HG03175 (cell line): ENCODE measurements at regions not wholly inside any gene's neighbourhood (a gene's known extent, or its start where the extent isn't known, plus 50 kb on each side); places are given as distances from the start of the nearest gene placed in this dataset.
"Not testable (repeated sequence)": the region's sequence is repeated elsewhere in the genome, so short reads cannot be mapped to it uniquely, and the experiment has no call there.

Experiments
- ATAC-seq: cut with Tn5 transposase; IDR thresholded peaks from one replicate; pipeline ENCODE4 v1.9.1; 2021; ENCODE audit warnings: mild to moderate bottlenecking, moderate library complexity; ENCODE audit not compliant: unreplicated experiment

DNA sequence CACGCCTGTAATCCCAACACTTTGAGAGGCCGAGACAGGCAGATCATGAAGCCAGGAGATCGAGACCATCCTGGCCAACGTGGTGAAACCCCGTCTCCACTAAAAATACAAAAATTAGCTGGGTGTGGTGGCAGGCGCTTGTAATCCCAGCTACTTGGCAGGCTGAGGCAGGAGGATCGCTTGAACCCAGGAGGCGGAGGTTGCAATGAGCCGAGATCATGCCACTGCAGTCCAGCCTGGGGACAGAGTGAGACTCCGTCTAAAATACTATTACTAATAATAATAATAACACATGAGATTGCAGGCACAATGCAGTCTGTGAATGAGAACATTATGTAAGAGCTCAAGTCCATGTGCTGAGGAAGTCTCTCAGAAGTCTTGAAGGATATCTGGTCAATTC lies 1684.4 kb downstream of the SPATA31A7 start:
- not testable (repeated sequence) for ATAC-seq

DNA sequence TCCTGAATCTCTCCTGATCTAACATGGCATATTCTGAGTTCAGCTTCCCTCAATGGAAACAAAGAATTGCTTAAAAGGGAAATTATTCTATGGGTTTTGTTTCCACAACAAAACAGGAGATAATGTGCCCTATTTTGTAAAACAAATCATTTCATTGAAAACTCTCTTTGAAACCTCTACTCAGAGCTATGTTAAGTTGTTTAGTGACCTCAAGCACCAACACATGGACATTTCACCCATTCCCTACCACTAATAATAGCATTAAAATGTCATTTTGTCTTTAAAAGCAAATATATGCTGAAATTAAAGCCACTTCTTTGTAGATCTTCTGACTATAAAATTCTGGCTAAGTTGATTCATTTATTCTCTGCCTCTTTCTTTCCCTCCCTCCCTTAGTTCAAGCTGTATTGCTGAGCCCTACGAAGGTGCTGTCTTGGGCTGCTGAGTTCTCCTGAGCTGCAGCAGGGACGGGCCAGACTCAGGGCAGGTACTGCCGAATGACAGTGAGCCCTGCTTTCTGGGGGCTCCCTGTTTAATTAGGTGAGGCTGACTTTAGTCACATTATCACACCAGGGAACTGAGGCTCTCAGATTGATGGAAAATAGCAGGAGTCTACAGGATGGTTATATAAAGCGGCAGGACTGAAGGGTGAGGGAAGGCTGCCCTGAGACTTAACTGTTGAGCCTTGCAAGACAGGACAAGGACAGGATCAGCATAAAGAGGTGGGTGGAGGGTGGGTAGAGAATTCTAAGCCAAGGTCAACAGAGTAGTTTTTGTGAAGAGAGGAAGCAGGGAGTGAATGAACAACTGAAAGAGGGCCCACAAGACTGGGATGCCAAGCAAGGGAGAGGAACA lies 1685.1 kb downstream of the SPATA31A7 start:
- not testable (repeated sequence) for ATAC-seq

DNA sequence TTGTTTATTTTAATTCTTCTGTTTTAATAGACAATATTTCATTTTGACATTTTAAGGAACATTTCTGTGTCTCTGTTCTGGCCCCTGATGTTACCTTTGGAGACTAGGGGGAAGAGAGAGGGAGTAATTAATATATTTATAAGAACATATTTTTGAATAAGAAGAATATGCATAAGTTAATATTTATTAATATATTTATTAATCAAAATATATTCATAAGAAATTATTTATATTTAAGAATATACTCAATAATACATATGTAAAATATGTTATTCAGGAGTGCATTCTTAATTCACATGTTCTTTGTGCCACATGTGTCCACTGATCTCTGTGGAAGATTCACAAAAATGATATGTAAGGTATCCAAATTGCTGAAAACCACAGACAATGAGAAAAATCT lies 1687.7 kb downstream of the SPATA31A7 start:
- ATAC-seq = not testable (repeated sequence)

DNA sequence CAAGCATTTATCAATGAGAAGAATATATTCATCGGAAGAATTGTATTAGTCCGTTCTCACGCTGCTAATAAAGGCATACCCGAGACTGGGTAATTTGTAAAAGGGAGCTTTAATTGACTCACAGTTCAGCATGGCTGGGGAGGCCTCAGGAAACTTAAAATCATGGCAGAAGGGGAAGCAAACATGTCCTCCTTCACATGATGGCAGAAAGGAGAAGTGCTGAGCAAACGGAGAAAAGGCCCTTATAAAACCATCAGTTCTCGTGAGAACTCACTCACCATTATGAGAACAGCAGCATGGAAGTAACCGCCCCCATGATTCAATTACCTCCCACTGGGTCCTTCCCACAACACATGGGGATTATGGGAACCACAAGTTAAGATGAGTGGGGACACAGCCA lies 1688.2 kb downstream of the SPATA31A7 start:
- ATAC-seq = not testable (repeated sequence)

DNA sequence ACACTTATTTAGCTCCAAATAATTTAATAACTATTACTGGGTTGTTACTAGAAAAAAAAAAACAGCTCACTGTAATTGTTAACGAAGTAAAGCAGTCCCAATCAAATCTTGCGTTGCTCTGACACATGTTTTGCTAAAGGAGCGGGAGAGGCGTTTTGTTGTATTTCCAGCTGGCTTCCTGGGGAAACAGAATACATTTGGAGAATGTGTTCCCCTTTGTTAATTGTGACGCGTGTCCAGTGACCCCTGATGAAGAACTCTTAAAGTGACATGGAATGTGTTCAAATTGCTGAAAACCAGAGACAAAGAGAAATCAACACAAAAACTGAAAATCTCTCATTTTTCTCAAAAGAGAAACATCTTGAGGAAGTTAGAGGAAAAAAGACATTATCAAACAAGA lies 1690.6 kb downstream of the SPATA31A7 start:
- ATAC-seq = not testable (repeated sequence)

DNA sequence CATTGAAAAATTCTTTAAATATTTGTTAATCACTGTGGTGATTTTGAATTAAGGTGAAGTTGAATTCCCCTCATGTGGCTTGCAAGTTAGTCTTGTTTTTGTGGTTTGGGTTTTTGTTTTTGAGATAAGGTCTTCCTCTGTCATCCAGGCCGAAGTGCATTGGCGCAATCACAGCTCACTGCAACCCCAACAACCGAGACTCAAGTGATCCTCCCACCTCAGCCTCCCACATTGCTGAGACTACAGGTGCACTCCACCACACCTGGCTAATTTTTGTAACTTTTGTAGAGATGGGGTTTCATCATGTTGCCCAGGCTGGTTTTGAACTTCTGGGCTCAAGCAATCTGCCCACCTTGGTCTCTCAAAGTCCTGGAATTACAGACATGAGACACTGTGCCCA lies 1691.1 kb downstream of the SPATA31A7 start:
- ATAC-seq = not testable (repeated sequence)

DNA sequence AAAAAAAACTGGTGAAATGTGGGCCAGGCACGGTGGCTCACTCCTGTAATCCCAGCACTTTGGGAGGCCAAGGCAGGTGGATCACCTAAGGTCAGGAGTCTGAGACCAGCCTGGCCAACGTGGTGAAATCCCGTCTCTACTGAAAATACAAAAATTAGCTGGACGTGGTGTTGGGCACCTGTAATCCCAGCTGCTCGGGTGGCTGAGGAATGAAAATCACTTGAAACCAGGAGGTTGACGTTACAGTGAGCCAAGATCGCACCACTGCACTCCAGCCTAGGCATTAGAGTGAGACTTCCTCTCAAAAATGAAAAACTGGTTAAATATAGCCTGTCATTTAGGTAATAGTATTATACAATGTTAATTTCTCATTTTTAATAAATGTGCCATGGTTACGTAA lies 1692.0 kb downstream of the SPATA31A7 start:
- not testable (repeated sequence) for ATAC-seq

DNA sequence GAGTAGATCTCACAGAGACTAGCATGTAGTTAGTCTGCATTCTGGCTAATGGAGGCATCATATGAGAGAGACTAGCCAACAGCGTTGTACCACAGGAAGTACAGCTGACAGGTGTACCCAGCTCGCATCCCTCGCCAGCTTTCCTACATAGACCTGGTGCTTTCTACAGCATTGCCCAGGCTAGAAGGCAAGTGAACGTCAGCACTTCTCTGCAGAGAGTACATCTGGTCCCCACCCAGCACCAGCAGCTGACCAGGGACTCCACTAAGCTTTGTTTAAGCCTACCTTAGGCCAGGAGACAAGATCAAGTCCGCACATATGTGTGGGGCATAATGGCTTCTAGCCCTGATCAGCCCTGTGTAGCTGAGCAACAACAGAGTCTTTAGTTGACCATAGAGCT lies 1692.9 kb downstream of the SPATA31A7 start:
- not testable (repeated sequence) for ATAC-seq

DNA sequence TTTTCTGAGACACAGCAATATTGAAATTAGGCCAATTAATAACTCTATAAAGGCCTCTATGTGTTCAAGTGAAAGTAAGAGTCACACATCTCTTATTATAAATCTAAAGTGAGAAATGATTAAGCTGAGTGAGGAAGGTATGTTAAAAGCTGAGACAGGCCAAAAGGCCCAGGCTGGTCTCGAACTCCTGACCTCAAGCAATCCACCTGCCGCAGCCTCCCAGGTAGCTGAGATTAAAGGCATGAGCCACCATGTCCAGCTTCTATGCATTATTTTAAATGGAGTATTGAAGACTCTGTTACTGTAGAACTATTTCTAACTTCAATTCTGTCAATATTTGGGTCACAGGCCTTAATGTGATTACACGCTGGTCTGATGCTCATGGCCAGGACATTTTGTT lies 1706.9 kb downstream of the SPATA31A7 start:
- not testable (repeated sequence) for ATAC-seq

DNA sequence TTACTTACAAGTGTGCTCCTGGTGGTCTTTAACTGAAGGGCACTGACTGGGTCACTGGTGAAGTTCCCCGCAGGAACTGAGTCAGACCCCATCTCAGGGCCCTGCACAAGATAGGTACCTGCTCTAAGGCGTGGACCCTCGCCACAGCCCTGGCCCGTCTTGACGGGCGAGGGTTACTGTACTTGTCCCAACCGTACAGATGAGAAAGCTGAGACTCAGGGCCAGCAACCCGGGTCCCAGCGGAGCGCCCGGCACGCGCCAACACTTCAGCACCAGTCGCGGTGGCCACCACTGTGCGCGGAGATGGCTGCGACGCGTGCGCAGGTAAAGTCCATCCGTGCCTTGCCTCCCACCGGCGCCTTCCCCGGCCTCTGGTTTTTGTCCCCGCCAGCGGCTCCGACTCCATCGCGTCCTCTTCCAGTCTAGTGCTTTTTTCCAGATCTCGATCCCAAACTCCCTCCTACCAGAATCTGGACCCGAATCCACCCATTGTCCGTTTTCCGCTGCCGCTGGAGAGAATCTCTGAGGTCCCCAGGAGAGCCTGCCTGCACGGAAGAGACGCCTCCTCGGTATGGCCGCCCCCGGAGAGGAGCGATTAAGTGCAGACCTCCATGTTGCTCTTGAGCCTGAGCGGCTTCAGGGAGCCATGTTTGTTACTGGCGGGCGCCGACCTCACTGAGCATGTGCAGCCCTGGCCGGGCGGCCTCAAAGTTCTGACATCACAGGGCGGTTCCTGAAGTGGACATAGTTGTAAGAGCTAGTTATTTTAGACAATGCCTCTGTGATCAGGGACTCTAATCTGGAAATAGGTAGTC lies 1707.8 kb downstream of the SPATA31A7 start:
- ATAC-seq = not testable (repeated sequence)

DNA sequence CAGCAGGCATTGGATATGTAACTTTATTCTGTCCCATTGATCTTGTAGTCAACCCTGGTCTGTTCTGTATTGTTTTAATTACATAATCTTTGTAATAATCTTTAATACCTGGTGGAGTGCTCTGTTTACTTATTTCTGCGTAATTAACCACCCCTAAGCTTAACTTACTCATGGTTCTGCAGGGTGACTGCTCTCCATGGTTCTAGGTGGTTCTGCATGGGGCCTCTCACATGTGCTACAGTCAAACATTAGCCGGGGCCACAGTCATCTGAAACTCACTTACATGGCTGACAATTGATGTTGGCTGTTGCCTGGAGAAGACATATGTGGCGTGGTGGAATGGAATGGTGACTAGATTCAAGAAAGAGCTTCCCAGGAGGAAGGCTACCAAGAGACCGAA lies 1709.8 kb downstream of the SPATA31A7 start:
- not testable (repeated sequence) for ATAC-seq

DNA sequence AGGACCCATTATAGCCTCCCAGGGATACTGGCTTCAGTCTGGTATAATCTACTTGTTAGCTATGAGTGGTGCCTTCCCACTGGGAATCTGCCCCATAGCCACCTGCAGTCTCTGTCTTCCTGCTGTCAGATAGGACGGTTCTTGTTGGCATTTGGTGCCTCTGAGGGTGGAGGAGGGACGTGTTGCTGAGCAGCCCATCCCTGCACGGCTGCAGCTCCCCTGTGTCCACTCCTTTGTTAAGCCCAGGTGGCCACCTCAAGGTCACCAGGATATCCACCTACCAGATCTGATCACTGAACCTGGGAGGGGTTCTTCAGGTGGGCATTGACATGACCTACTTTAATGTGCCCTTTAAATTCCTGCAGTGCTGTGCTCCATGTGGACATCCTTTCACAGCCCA lies 1714.2 kb downstream of the SPATA31A7 start:
- ATAC-seq = not testable (repeated sequence)

DNA sequence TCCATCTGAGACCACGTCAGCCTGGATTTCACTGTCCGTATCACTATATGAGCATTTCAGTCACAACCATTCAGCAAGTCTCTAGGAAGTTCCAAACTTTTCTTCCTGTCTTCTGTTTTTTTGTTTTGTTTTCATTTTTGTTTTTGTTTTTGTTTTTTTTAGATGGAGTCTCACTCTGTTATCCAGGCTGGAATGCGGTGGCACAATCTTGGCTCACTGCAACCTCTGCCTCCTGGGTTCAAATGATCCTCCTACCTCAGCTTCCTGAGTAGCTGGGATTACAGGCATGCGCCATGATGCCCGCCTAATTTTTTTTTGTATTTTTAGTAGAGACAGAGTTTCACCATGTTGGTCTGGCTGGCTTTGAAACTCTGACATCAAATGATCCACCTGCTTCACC lies 1715.9 kb downstream of the SPATA31A7 start:
- ATAC-seq = not testable (repeated sequence)

DNA sequence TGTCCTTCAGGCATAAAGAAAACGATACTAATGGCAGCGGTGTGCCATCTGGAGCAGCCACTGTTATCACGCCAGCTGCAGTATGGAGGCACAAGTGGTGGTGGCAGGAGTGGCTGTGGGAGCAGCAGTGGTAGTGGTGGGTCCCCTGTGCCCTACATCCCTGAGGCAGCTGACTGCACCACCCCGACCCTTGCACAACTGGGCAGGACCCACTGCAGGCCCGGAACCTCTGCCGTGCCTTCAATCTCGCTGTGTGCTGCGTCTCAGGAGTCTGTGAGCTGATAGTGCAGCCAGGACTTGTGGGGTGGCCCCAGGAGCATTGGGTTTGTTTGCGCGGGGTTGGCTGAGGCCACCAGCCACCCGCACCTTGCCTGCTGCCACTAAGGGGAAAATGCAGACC lies 1718.0 kb downstream of the SPATA31A7 start:
- not testable (repeated sequence) for ATAC-seq

DNA sequence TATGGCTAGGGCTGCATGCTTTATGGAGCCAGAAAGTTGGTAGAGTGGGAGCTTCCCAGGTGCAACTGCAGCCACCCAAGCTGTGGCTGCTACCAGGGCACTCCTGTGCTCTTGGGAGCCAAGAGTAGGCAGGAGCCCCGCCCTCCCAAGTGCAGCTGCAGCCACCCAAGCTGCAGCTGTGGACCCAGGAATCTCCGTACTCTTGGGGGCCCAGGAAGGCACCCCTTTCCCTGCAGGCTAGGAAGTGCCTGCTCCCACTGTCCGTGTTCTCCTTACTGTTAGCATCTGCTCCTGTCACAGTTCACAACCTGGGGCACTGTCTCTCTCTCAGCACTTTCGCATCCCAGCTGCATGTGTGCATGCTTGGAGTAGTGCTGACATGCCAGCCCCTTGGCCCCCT lies 1718.4 kb downstream of the SPATA31A7 start:
- not testable (repeated sequence) for ATAC-seq

DNA sequence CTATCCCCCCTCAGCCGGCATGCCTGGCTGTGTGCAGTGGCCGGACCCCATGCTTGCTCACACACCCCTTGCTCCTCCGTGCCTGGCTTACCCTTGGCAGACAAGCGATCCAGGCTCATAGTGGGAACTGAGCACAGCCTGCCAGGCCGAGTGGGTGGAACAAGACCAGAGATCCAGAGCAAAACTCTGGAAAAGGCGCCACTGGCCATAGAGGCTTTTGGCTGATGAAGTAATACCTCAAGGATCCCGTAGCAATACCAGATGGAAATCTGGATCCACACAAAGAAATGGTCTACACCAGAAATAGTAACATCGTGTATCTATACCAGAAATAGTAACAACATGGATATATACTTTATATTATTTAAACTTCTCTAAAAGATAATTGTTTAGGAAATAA lies 1719.6 kb downstream of the SPATA31A7 start:
- not testable (repeated sequence) for ATAC-seq

DNA sequence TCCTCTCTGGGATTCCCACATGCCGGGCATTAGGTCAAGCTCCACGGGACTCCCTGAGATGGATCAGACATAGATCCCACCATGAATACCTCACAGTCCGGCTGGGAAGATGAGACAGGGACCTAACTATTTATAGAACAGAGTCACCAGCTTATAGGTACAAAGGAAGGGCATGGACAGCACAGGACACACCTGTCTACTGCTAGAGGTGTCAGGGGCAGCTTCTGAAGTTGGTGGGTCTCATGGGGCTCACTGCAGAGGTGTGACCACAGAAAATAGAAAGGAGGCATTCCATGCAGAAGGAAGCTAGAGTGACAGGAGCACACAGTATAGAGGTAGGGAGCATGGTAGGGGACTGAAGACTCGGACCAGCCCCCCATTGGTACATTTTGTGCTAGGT lies 1722.4 kb downstream of the SPATA31A7 start:
- not testable (repeated sequence) for ATAC-seq

DNA sequence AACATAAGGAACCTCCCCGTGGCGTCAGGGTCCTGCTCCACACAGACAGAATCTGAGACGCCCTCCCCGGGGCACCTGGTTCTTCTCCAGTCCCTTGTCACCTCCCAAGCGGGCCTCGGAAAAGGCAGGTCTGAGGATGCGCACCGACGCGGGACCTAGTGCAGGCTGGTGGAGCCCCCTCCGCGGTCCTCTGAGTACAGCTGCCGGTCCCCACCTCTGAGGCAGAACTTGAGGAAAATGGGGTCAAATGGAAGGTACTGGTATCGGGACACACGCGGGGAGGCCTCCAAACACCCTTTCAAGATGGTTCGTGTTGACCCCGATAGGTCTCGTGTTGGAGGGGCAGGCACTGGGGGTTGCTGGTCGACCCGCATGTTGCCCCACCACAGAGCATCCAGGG lies 1725.3 kb downstream of the SPATA31A7 start:
- ATAC-seq = not testable (repeated sequence)

DNA sequence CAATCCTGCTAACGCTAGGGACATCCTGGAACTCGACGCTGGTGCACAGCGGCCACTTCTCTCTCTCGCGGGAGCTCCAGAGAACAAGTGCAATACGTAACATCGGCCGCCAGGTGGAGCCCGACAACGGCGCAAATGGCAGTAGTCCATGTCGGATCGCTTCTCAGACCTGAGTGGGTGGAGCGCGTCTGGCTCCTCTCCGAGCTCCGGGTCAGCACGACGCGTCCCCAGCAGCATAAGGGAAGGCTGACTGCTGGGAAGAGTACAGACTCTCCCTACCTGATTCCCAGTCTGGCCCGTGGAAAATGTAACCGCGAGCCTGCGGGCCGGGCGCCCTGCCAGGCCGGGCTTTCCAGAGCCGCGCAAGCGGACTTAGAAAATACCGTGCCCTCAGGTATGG lies 1725.8 kb downstream of the SPATA31A7 start:
- ATAC-seq = peak; percentile 100

DNA sequence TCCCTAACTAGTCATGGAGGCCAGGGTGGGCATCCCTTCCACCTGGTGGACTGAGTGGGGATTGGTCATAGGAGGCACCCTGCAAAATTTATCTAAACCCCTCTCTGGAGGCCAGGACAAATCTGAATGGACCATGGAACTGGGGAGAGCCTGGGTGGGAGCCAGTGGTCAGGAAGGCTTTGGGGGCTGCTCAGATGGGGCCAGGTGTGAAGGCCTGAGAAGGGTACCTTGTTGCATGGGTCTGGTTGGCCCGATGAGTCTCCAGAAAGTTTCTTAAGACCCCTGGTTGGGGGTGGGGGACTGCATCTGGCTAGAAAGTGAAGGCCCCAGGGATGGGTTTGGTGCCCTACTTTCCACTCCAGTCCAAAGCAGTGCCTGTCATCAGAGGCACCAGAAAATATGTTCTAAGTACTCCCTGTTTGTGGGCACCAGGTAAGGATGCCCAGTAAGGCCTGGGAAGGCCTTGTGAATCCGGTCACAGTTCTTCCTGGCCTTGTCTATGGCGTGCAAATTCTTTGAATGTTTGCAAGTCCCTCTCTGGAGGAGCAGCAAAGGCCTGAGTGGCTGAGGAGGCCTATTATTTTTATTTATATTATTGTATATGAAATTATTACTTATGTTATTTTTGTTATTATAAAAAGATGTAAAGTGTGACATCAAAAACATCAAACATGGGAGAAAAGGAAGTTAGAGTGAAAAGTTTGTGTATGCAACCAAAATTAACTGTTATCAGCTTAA lies 1729.0 kb downstream of the SPATA31A7 start:
- ATAC-seq = not testable (repeated sequence)

DNA sequence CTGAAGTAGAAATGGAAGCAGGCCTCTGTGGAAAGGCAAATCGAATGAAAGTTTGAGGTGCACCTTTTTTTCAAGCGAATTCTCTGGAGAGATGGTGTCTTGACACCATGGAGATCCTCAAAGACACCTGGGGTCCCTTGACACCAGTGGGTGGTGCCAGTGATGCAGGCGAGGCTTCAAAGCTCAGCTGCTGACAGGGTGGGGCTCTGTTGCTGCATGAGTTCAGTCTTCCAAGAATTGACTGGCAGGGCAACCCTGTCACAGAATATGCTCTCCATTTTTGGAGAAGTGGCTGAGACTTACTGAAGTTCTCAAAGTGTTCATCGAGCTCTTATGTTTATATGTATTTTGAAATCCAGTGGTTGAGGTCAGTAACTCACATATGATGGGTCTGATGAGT lies 1741.6 kb downstream of the SPATA31A7 start:
- ATAC-seq = not testable (repeated sequence)
